HG02763 (cell line): ENCODE measurements at regions not wholly inside any gene's neighbourhood (a gene's known extent, or its start where the extent isn't known, plus 50 kb on each side); places are given as distances from the start of the nearest gene placed in this dataset.
A peak's percentile ranks its signal among the peaks of the same experiment; 100 is the strongest.

Experiments used
- ATAC-seq: cut with Tn5 transposase; IDR thresholded peaks from one replicate; pipeline ENCODE4 v1.9.1; 2021; ENCODE audit warnings: mild to moderate bottlenecking, moderate library complexity; ENCODE audit not compliant: unreplicated experiment

DNA sequence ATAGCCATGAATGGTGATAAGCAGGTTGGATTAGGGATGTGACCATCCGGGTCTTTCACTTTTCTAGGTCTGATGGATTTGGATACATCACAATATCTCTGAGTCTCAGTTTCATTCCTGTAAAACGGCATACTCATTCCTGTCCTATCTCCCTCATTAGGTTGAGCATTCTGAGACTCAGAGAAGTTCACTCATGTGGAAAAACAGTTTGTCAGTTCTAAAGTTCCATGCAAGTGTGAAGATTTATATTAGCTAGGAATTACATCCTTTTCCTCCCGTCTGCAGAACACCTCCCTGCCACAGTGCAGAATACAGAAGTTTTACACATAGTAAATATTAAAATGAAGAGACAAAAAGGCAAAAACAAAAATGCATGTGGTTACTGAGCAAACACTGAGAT, 94.2 kb upstream of the SLC25A13 start:
- ATAC-seq = no peak

DNA sequence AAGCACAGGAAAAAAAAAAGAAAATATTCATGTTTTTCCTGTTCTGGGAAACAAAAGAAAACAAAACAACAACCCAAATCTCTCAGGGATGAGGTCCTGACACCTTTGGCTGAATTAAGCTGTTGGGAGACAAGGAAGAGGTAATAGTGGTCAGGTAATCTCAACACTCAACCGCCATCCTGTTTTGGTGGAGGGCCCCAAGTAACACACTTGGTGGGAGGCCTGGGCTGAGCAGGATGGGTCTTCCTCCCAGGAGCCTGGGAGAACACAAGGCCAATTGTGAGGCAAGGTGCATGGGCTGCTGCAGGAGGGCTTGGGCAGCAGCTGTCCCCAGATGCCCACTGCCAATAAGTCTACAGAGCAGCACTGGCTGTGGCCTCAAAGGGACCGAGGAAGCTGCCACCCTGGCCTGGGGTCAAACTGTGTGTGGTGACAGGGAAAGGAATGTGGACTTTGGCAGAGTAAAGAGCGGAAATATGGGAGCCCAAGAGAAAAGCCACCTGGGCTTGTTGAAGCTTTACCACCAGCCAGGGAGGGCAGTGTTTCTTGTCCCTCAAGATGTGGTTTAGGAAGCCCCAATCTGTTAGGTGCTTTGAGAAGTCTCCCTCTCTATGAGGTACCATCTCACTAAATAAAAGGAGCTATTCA, 93.5 kb upstream of the SLC25A13 start:
- ATAC-seq = no peak

GRCh38 chr7:96414931-96415292, 93.0 kb upstream of the SLC25A13 start:
- ATAC-seq = peak; percentile 54

DNA sequence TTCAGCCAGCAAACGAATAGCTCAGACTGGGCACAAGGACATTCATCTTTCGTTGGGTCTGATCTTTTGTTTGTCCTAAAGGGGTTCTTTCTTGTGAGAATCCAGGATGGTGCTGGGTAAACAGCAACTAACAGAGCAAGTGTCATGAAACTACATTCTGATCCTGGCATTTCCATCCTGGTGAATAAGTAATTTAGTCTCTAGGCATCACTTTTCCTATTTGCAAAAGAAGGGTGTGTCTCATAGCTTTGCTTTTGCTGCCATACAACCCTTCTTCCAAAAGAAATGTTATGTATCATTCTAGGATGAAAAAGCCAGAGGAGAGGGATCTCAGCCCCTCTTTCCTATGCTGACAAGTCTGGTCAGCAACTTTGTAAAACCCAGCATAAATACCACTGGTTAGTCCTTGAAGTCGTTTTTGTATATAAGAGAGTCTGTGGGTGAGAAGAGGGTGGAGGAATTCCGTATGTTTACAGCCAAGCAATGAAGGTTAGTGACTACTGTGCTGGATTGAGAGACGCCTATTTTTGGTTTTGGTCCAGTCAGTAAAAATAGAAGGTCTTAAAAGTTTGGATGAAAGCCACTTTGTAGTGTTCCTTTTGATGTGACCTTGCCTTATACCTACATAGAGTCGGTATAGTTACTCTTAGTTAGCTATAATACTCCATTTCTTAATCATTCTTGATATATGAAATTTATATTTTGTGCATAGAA, 88.4 kb upstream of the SLC25A13 start:
- ATAC-seq = no peak

DNA sequence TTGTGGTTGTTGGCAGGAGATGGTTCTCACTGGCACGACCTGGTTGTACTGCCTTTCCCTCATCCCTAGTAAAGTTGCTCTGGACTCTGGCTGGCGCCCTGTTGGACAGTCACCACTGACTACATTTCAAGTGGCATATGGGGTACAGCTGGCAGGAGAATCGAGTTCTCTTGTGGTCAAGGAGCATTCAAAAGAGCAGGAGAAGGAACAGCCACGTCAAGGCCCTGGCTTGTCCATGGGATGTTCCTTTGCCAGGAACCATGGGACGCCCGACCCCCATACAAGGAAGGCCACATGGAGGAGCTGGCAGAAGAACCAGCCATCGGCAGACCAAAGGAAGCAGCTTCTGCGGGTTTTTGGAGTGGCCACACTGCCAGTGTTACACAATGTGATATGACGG, 87.0 kb upstream of the SLC25A13 start:
- no peak for ATAC-seq

DNA sequence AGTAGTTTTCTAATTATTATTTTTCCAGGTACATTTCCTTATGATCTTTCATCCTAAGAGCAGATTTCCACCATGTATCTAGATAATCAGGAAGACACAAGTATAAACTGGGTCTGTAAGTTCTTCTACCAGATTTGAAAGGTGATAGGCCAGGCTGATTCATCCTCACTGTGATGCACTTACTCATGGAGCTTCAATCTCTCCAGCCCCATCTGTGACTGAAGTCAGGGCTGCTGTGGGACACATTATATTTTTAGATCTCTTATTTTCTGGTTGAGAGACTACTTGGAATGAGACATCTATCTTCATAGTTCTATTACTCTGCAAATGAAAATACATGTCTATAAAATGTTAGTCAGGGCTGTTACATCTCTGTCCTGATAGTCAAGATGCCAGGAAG, 85.5 kb upstream of the SLC25A13 start:
- ATAC-seq = no peak

DNA sequence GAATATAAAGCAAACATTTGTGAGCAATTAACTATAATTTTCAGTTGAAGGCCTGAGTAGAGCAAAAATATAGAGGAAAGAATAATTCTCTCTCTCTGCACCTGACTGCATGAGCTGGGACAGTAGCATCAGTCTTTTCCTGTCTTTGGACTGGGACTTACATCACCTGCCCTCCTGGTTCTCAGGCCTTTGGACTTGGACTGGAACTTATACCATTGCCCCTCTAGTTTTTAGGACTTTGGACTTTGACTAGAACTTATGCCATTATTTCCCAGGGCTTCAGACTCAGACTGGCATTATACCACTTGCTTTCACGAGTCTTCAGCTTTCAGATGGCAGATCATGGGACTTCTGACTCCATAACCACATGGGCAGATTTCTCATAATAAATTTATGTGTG, 81.0 kb upstream of the SLC25A13 start:
- no peak for ATAC-seq

GRCh38 chr7:96401200-96401599, 79.3 kb upstream of the SLC25A13 start:
- ATAC-seq = no peak

GRCh38 chr7:96400518-96400917, 78.6 kb upstream of the SLC25A13 start:
- no peak for ATAC-seq

DNA sequence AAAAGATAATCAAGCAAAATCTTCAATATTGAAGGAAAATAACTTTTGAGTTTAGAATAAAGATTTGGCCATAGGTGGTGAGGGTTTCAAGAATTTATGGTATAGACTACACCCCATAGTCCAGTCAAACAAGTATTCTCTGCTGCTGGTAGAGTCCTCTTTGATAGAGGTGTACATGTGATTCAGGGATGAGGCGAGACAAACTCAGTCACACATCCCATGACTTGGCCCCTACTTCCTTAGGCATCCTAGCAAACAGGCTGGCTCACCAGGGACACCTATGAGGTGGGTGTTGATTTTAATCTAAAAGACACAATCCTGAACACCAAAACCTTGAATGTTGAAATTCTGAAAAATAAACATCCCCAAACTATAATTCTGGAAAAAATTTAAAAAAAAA, 78.1 kb upstream of the SLC25A13 start:
- ATAC-seq = no peak

- no peak for ATAC-seq
Measured at GRCh38 chr7:96397936-96398598, 76.2 kb upstream of the SLC25A13 start.

DNA sequence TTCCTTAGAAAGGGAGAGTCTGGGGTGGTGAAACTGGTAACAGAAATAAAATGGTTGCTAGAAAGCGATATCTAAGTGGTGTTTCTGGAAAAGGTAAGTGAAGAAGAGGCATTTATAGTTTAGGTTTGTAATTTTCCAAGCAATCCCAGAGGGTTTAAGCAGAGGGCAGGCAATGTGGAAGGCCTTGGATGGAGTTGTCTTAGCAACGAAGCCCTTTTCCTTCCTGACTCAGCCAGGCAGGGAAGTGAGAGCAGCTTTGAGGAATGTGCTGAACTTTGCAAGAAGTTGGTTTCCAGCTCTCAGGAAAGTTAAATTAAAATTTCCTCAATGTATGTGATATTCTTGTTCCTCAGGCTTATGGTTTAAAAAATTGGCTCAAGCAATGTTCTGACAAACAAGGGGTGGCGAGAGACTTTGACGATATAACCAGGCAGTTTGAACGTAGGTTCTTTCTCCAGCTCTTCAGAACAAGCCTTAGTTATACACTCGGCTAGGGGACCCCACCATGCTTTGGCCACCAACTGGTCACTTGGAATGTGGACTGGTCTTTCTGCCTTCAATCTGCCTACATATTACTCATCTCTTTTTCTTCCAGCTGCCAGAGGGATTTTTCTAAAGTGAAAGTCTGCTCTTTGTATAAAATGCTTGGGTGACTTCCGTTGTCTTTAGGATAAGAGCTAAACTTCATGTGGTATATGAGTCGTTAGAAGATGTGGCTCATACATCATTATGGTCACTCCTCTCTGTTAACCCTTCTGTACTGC, 66.9 kb upstream of the SLC25A13 start:
- ATAC-seq = no peak

DNA sequence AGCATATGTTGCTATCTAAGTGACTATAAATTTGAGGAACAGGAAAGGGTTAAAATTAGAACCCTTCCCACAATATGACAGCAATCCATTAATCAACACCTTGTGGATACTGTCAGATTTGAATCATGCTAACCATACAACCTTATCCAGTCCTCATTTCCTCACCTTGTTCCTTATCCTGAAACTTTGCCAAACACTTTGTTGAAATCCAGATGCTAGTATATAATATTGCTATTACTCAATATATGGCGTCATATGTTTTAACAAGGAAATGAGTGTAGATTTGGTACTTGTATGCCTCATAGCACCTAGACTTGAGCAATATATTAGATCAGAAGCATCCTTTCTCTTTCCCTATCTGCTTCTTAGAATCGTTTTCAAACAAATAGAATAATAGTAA, 66.3 kb upstream of the SLC25A13 start:
- ATAC-seq = no peak

GRCh38 chr7:96380111-96380512, 58.2 kb upstream of the SLC25A13 start:
- ATAC-seq = no peak

DNA sequence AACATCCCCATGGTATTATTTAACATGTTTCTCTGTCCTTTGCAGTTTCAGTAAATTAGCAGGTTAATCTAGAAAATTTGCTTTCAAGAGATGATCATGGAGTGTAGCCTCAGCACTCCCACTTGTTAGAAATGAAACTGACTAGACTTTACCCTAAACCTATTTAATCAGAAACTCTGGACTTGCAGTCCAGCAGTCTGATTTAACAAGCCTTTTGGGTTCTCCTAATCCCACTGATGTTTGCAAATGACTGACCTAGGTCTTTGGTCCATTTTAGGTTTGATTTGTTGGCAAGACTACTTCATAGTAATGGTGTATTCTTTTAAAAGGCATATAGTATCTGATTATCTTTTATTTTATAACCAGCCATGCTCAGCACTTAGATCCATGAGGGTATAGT, 55.5 kb upstream of the SLC25A13 start:
- ATAC-seq = no peak
